ENCODE measurements at regions not wholly inside any gene's neighbourhood (a gene's known extent, or its start where the extent isn't known, plus 50 kb on each side); places are given as distances from the start of the nearest gene placed in this dataset.
A peak's percentile ranks its signal among the peaks of the same experiment; 100 is the strongest.

DNA sequence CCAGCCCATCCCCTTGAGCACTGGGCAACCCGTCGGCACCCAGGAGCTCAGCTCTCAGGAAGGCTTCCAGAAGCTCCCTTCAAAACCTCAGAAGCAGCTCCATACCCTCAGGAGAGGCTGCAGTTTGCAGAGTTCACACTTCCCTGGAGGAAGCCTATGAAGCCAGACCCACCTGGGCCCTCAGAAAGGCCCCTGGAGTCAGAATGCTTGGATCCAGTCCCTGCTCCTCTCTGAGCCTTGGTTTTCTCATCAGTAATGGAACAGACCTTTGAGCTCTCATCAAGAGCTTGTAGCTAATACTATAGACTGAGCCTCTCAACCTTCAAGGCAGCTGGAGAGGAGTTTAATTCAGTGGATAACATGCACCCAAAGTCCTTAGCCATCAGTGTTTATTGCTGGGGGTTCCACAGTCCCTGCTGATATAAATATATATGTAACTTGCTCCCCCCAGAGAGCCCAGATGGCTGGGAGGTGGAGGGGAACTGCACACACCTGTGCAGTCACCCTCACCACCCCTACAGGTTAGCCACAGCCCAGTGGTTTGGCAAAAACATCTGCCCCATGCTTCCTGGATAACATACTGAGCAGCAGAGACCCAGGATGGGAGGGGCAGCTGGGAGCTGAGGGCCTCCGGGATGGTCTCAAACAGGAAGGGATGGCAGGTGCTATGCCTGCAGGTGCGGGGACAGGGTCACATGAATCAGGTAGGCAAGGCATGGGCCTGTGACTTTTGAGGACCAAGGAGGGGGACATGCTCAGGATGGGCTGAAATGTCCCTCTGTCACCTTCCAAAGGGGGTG lies 120.1 kb downstream of the SNX5 start:
- Mint-ChIP-seq H3K9me3 (no peaks in the 10 kb centered on the region), H3K36me3 (ENCODE audit: low read depth) (no peaks in the 10 kb centered on the region), H3K27me3 (no peaks in the 10 kb centered on the region), H3K4me1 (peaks cover 73% of the 10 kb centered on the region), H3K27ac (peak overlapping the region; percentile 27), H3K4me3 (peak overlapping the region; percentile 20)
- ATAC-seq (ENCODE audit: low read depth): no peak
- ChIA-PET POLR2A (interaction anchor here (0.8 to 0.9 kb wide), 2 partner anchors 8 to 14 kb away, joined by 3 read pairs; no protein-coding TSS in a partner anchor), CTCF (interaction anchor here (1.2 kb wide), 2 partner anchors 166 kb away, joined by 3 to 4 read pairs; partner anchors contain the start of gene RRBP1)
- TF ChIP-seq, protein P1, sequence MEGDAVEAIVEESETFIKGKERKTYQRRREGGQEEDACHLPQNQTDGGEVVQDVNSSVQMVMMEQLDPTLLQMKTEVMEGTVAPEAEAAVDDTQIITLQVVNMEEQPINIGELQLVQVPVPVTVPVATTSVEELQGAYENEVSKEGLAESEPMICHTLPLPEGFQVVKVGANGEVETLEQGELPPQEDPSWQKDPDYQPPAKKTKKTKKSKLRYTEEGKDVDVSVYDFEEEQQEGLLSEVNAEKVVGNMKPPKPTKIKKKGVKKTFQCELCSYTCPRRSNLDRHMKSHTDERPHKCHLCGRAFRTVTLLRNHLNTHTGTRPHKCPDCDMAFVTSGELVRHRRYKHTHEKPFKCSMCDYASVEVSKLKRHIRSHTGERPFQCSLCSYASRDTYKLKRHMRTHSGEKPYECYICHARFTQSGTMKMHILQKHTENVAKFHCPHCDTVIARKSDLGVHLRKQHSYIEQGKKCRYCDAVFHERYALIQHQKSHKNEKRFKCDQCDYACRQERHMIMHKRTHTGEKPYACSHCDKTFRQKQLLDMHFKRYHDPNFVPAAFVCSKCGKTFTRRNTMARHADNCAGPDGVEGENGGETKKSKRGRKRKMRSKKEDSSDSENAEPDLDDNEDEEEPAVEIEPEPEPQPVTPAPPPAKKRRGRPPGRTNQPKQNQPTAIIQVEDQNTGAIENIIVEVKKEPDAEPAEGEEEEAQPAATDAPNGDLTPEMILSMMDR (IDR thresholded peaks at IDR 0.05): no peak
- intact Hi-C loops (cut with micrococcal nuclease): no loop called here
- DNase-seq: no peak

DNA sequence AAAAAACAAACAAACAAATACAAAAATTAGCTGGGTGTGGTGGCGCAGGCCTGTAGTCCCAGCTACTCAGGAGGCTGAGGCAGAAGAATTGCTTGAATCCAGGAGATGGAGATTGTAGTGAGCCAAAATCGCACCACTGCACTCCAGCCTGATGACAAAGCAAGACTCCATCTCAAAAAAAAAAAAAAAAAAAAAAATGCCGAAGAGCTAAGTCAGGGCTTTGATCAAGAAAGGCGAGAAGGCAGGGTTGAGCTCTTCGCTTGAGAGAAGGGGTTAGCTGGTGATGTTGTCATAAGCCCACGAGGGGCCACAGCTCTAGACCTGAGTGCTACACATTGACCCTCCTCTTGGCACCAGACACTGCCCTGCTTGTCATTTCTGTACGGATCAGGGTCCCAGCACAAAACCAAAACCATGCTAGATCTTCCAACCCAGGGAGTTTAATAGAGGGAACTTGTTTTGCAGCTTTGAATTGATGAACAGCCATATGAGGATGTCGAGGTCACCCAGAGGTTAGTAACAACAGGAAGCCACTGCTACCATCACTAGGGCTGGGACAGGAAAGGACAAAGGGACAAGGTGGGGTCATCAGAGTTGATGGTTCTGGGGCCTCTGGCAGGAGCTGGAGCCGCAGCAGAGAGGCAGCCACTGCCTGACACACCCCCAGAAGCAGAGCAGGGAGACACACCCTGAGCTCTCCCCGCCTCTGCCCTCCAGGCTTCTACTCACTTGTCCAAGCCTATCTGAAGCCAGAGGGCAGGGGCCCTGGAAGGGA lies 122.7 kb downstream of the SNX5 start:
- Mint-ChIP-seq H3K4me1 (peaks cover 77% of the 10 kb centered on the region), H3K4me3 (peak overlapping the region; percentile 6), H3K36me3 (ENCODE audit: low read depth) (no peaks in the 10 kb centered on the region), H3K27ac (peak overlapping the region; percentile 1), H3K9me3 (no peaks in the 10 kb centered on the region), H3K27me3 (no peaks in the 10 kb centered on the region)
- ATAC-seq (ENCODE audit: low read depth) (no peak), DNase-seq (no peak)
- intact Hi-C loops (cut with micrococcal nuclease): loop anchor here (1.0 kb wide), 1 partner anchor 10 kb away; no protein-coding TSS in a partner anchor
- TF ChIP-seq, protein P1 (IDR thresholded peaks at IDR 0.05): no peak
- CTCF ChIA-PET: no interaction called here
- POLR2A ChIA-PET: interaction anchor here (0.7 to 0.8 kb wide), 2 partner anchors 158 to 159 kb away, joined by 4 to 6 read pairs; no protein-coding TSS in a partner anchor

DNA sequence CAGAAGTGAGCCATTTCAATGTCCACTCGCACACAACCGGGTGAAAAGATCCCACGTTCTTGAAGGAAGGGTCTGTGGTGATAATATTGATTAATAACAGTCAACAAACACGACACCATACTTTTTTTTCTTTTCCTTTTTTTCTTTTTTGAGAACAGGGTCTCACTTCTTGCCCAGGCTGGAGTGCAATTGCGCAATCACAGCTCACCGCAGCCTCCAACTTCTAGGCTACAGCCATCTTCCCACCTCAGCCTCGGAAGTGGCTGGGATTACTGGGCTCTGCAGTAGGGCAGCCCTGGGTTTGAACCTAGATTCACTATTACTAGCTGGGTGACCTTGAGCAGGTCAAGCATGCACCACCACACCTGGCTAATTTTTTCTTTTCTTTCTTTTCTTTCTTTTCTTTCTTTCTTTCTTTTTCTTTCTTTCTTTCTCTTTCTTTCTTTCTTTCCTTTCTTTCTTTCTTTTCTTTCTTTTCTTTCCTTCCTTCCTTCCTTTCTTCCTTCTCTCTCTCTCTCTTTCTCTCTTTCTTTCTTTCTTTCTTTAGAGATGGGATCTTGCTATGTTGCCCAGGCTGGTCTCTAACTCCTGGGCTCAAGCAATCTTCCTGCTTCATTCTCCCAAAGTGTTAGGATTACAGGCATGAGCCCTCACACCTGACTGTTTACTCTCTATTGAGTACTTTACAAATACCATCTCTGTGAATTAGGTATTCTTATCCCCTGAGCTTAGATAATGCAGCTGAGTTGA lies 123.9 kb downstream of the SNX5 start:
- H3K4me1 Mint-ChIP-seq: peaks cover 70% of the 10 kb centered on the region
- no peak for DNase-seq
- POLR2A ChIA-PET: interaction anchor here (0.6 to 0.8 kb wide), 2 partner anchors 11 to 159 kb away, joined by 3 to 6 read pairs; no protein-coding TSS in a partner anchor
- intact Hi-C loops (cut with micrococcal nuclease): no loop called here
- ATAC-seq (ENCODE audit: low read depth): no peak
- no peaks in the 10 kb centered on the region for H3K27me3 Mint-ChIP-seq
- H3K4me3 Mint-ChIP-seq: no peak overlapping the region
- H3K27ac Mint-ChIP-seq: no peak overlapping the region
- H3K9me3 Mint-ChIP-seq: peaks cover 2% of the 10 kb centered on the region
- CTCF ChIA-PET: no interaction called here
- TF ChIP-seq, protein P1 (IDR thresholded peaks at IDR 0.05): no peak
- H3K36me3 Mint-ChIP-seq (ENCODE audit: low read depth): no peaks in the 10 kb centered on the region

DNA sequence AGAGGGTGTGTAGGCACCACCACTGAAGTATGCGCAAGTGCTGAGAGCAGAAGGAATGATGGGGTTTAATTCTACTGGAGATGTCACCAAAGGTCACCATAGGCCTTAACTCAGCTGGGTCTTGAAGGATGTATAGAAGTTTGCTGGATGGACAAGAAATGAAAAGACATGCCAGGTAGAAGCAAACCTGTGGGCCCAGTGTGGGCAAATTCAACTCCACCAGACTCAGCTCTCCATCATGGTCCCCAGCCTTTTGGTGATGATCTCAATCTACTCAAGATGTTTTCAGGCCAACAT lies 124.5 kb downstream of the SNX5 start:
- Mint-ChIP-seq H3K4me3 (no peak overlapping the region), H3K27ac (no peak overlapping the region), H3K27me3 (no peaks in the 10 kb centered on the region), H3K9me3 (peaks cover 2% of the 10 kb centered on the region), H3K4me1 (peaks cover 64% of the 10 kb centered on the region), H3K36me3 (ENCODE audit: low read depth) (no peaks in the 10 kb centered on the region)
- DNase-seq (no peak), ATAC-seq (ENCODE audit: low read depth) (no peak)
- intact Hi-C loops (cut with micrococcal nuclease): no loop called here
- ChIA-PET CTCF (no interaction called here), POLR2A (no interaction called here)
- TF ChIP-seq, protein P1 (IDR thresholded peaks at IDR 0.05): no peak
